Kidney (tissue), 13 donors: ENCODE measurements at regions not wholly inside any gene's neighbourhood (a gene's known extent, or its start where the extent isn't known, plus 50 kb on each side); places are given as distances from the start of the nearest gene placed in this dataset.

Experiments
- DNase-seq, 5 donors: peaks; one replicate each; pipeline ENCODE4 v3.0.0-alpha.2; 2013 to 2020
- FAIRE-seq: peaks from 2 replicates; lab custom pipeline; 2012; peaks lifted over from hg19 to GRCh38; lab: Jason Lieb, UNC
- H3K27ac ChIP-seq, 2 donors: one replicate each; pipeline ENCODE4 v1.7.0; 2013; ENCODE audit warnings: low read depth in 2 of 2, low read length in 2 of 2, inconsistent platforms in 1 of 2
- H3K27me3 ChIP-seq: one replicate; pipeline ENCODE4 v1.7.1; 2013; ENCODE audit warnings: low read length, inconsistent platforms; ENCODE audit not compliant: control insufficient read depth, insufficient read depth
- H3K36me3 ChIP-seq, 3 donors: one replicate each; pipeline versions ENCODE4 v1.7.0 to v1.7.1; 2013; ENCODE audit warnings: low read length in 3 of 3, control low read depth in 1 of 3, inconsistent platforms in 1 of 3; ENCODE audit not compliant: insufficient read depth in 3 of 3, control insufficient read depth in 2 of 3
- H3K4me1 ChIP-seq, 3 donors: one replicate each; pipeline versions ENCODE4 v1.7.0 to v1.7.1; 2013; ENCODE audit warnings: low read length in 3 of 3, inconsistent platforms in 1 of 3, low read depth in 1 of 3; ENCODE audit not compliant: control insufficient read depth in 2 of 3, insufficient read depth in 2 of 3
- H3K4me3 ChIP-seq, 3 donors: one replicate each; pipeline versions ENCODE4 v1.7.0 to v1.8.1; 2013; ENCODE audit warnings: low read length in 3 of 3, control low read depth in 1 of 3, inconsistent platforms in 1 of 3
- H3K9ac ChIP-seq, 3 donors: one replicate each; pipeline versions ENCODE4 v1.7.0 to v1.7.1; 2013; ENCODE audit warnings: low read length in 3 of 3, control low read depth in 1 of 3, inconsistent platforms in 1 of 3
- H3K9me3 ChIP-seq, 3 donors: one replicate each; pipeline versions ENCODE4 v1.7.0 to v1.7.1; 2013; ENCODE audit warnings: low read length in 3 of 3, control low read depth in 1 of 3, inconsistent platforms in 1 of 3; ENCODE audit not compliant: control insufficient read depth in 2 of 3, insufficient read depth in 1 of 3
- CTCF ChIP-seq: IDR thresholded peaks from 3 replicates; pipeline ENCODE4 v1.5.1; 2012; ENCODE audit warnings: mild to moderate bottlenecking, moderate library complexity, borderline replicate concordance; ENCODE audit not compliant: insufficient read depth; ENCODE audit errors: extremely low read depth
- intact Hi-C: fragments of 100-400 bp; cut with DNase I; formaldehyde crosslinking; loops from one replicate; pipeline ENCODE4 v1.11.1; 2022
- donor health status: control.
- donor health status: control.
- donor health status: control.
- donor health status: control.
- donor health status: control.
- donor health status: DM: yes; HTN: yes; CAD: no.
- donor health status: Normal renal cell carcinoma (clear cell type).

GRCh38 chr9:81498576-81498975 is 190.8 kb downstream of the TLE1 start:
- Histone ChIP-seq H3K36me3 (no peaks in the 10 kb centered on the region), H3K9ac (no peak overlapping the region), H3K4me3 (no peak overlapping the region), H3K4me1 (no peaks in the 10 kb centered on the region), H3K9me3 (no peaks in the 10 kb centered on the region), H3K27me3 (no peaks in the 10 kb centered on the region), H3K27ac (no peak overlapping the region)
- intact Hi-C loops = no loop called here
- FAIRE-seq (no peak), DNase-seq (no peak)
- TF ChIP-seq CTCF = no peak

DNA sequence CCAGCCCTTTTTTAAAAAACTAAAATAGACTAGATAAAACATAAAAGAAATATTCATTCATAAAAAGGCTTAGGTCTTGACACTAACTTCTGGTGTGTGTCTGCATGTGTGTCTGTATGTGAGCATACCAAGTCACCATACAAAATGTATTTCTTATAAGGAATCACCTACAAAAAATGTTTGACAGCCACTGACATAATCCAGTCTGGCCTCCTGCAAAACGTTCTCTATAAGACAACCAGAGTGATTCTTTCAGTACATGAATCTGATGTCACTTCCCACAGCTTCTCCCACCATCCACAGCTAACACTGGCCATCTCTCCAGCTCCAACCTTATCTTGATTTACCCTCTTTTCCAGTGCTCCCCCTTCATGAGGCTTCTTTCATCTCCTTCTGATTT is 192.3 kb downstream of the TLE1 start:
- Histone ChIP-seq H3K27me3 (no peaks in the 10 kb centered on the region), H3K9ac (no peak overlapping the region), H3K4me1 (no peaks in the 10 kb centered on the region), H3K9me3 (no peaks in the 10 kb centered on the region), H3K4me3 (no peak overlapping the region), H3K27ac (no peak overlapping the region), H3K36me3 (no peaks in the 10 kb centered on the region)
- TF ChIP-seq CTCF = no peak
- FAIRE-seq = no peak
- intact Hi-C loops = no loop called here
- DNase-seq = no peak

GRCh38 chr9:81492710-81493447 is 196.5 kb downstream of the TLE1 start:
- FAIRE-seq (no peak), DNase-seq (no peak)
- Histone ChIP-seq H3K36me3 (no peaks in the 10 kb centered on the region), H3K27me3 (no peaks in the 10 kb centered on the region), H3K27ac (no peak overlapping the region), H3K4me1 (no peaks in the 10 kb centered on the region), H3K4me3 (no peak overlapping the region), H3K9ac (no peak overlapping the region), H3K9me3 (no peaks in the 10 kb centered on the region)
- TF ChIP-seq CTCF = no peak
- intact Hi-C loops = no loop called here
